ACC112 (cell line): ENCODE measurements at regions not wholly inside any gene's neighbourhood (a gene's known extent, or its start where the extent isn't known, plus 50 kb on each side); places are given as distances from the start of the nearest gene placed in this dataset.

Source experiments
- H2AFZ ChIP-seq: fragments of 200-600 bp; sonication (generic); one replicate; pipeline ENCODE4 v1.6.0; 2017; ENCODE audit warnings: antibody characterized with exemption, low read length; ENCODE audit not compliant: unreplicated experiment
- H3K27ac ChIP-seq: fragments of 200-600 bp; sonication (generic); 2 replicates; pipeline ENCODE4 v1.5.1; 2014; ENCODE audit warnings: low read depth, mild to moderate bottlenecking, antibody characterized with exemption, low read length, moderate library complexity
- H3K27me3 ChIP-seq: fragments of 200-600 bp; sonication (generic); 2 replicates; pipeline ENCODE4 v1.6.1; 2014; ENCODE audit warnings: mild to moderate bottlenecking, antibody characterized with exemption, low read length, moderate library complexity, mixed read lengths; ENCODE audit not compliant: insufficient read depth
- H3K36me3 ChIP-seq: fragments of 200-600 bp; sonication (generic); 2 replicates; pipeline ENCODE4 v1.6.1; 2016; ENCODE audit warnings: mild to moderate bottlenecking, antibody characterized with exemption, low read length, moderate library complexity, mixed read lengths; ENCODE audit not compliant: insufficient read depth
- H3K4me1 ChIP-seq: fragments of 200-600 bp; sonication (generic); one replicate; pipeline ENCODE4 v1.6.1; 2016; ENCODE audit warnings: low read length, mixed read lengths; ENCODE audit not compliant: insufficient read depth, unreplicated experiment, control insufficient read depth
- H3K4me3 ChIP-seq: fragments of 200-600 bp; sonication (generic); 2 replicates; pipeline ENCODE4 v1.5.1; 2014; ENCODE audit warnings: mild to moderate bottlenecking, low read depth, low read length
- H3K79me2 ChIP-seq: fragments of 200-600 bp; sonication (generic); one replicate; pipeline ENCODE4 v1.6.0; 2016; ENCODE audit warnings: low read length; ENCODE audit not compliant: control insufficient read depth, unreplicated experiment, insufficient read depth

DNA sequence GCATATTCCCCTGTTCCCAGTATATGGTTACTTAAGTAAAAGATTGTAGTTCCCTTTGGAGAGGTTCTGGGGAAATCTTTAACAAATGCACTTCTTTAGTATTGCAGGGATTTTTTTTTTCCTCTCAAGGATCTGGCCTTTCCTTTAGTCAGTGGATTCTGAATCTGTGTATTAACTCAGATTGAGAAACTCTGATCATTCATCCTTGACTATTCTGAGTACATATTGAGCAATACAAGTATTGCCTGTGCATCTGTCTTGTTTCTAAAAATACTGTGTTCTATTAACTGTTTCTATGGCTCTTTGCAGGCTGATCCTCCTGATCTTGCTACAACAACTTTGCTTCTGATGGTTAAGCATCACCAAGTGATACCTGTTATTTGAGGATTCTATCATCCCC lies 67.8 kb upstream of the FGGY start:
- no peaks in the 10 kb centered on the region for H3K36me3 ChIP-seq
- H3K27ac ChIP-seq = no peak overlapping the region
- no peaks in the 10 kb centered on the region for H3K79me2 ChIP-seq
- no peak overlapping the region for H2AFZ ChIP-seq
- no peak overlapping the region for H3K4me3 ChIP-seq
- no peaks in the 10 kb centered on the region for H3K27me3 ChIP-seq
- H3K4me1 ChIP-seq = peaks cover 4% of the 10 kb centered on the region

DNA sequence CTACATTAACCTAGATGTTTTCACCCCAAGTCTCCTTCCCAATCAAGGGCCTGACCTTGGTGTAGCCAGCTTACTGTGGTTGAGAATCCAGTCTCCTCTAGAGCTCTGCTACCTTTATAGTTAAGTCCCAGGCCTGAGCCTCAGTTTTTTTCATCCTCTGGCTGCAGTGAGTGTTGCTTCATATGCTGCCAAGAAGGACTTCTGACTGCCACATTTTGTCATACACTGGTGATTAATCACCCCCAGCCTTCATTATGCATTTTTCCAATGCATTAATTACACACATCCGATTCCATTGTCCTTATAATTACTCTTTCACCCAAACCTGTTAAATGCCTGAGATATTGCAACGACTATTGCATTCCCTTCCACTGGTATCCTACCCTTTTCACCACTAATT lies 66.3 kb upstream of the FGGY start:
- Histone ChIP-seq H3K4me1 (peaks cover 4% of the 10 kb centered on the region), H3K27me3 (no peaks in the 10 kb centered on the region), H3K36me3 (no peaks in the 10 kb centered on the region), H3K27ac (no peak overlapping the region), H3K4me3 (no peak overlapping the region), H3K79me2 (no peaks in the 10 kb centered on the region), H2AFZ (no peak overlapping the region)

DNA sequence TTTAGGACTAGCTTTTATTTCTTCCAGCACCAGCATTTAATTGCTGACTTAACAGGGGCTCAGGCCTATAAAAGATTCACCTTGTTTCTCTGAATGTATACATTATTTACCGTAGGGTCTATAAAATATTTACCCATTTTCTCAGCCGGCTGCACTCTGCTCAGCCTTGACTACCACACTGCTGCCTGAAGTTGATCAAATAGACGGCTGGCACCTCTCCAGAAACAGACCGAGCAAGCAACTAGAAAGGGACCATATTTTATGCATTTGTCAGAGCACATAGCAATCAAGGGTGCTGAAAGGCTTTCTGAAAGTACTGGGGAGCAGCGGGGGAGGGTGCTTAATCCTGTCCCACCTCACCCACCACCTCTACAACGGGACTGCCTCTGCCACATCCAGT lies 64.7 kb upstream of the FGGY start:
- Histone ChIP-seq H3K27ac (no peak overlapping the region), H3K79me2 (no peaks in the 10 kb centered on the region), H2AFZ (no peak overlapping the region), H3K4me1 (peaks cover 4% of the 10 kb centered on the region), H3K4me3 (no peak overlapping the region), H3K36me3 (no peaks in the 10 kb centered on the region), H3K27me3 (no peaks in the 10 kb centered on the region)

DNA sequence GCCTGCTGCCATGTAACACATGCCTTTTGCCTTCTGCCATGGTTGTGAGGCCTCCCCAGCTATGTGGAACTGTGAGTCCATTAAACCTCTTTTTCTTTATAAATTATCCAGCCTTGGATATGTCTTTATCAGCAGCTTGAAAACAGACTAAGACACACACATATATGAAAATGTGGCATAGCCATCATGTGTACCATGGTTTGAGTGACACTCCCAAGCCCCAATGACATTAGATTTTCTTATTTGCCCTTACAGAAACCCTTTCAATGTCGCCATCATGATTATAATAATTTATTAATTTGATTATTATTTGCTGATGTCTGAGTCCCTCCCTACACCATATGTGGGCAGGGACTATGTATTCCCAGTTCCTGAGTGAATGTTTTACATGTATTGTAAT lies 63.5 kb upstream of the FGGY start:
- H3K79me2 ChIP-seq = no peaks in the 10 kb centered on the region
- no peaks in the 10 kb centered on the region for H3K36me3 ChIP-seq
- no peak overlapping the region for H3K4me3 ChIP-seq
- H3K4me1 ChIP-seq = peaks cover 4% of the 10 kb centered on the region
- no peak overlapping the region for H3K27ac ChIP-seq
- no peak overlapping the region for H2AFZ ChIP-seq
- H3K27me3 ChIP-seq = no peaks in the 10 kb centered on the region

DNA sequence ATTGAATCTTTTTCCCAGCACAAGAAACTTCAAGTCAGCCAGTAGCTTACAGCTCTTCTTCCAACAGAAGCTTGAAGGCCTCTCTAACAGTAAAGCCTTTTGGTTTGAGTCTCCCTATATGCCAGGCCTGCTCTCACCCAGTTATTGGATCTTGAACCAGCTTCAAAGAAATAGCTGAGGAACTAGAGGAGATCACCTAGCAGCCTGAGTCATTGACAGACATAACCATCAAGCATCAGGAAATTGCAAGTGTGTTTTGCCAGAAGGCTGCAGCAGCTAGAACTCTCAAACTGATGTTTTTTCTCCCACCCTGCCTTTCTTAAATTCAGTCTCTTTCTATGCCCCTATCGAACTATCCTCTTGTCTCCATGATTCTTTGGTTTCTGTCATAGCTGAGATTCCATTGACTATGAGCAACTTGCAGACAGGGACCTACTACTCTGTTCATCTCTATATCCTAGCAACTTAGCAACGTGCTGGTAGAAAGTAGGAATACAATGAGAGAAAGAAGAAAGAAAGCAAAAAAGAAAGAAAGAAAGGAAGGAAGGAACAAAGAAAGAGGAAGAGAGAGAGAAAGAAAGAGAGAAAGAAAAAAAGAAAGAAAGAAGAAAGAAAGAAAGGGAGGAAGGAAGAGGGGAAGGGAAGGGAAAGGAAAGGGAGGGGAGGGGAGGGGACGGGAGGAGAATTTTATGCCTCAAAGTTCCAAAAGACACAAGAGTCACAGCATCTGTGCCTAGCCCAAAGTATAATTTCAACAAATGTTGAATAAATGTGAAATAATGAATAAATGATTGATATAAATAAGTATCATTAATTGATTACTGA lies 60.0 kb upstream of the FGGY start:
- Histone ChIP-seq H3K27me3 (no peaks in the 10 kb centered on the region), H3K27ac (no peak overlapping the region), H3K36me3 (no peaks in the 10 kb centered on the region), H2AFZ (peak overlapping the region; percentile 31), H3K4me3 (no peak overlapping the region), H3K4me1 (no peaks in the 10 kb centered on the region), H3K79me2 (no peaks in the 10 kb centered on the region)

DNA sequence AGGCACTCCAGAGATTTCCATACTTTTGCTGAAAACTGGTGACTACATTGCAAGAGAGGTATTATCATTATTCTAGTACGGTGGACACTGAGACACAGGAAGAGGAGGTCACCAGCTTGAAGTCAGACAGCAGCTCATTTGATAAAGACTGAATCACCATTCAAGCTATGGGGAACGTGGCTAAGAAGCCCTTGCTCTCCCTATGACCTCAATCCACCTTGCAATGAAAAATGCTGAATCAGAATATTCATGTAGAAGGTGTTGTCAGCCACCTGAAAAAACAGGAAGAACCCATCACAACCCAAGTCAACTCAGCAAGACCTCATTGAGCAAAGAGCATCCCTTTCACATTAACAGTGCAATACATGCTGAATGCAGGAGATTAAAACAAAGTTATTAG lies 59.0 kb upstream of the FGGY start:
- H3K27me3 ChIP-seq = no peaks in the 10 kb centered on the region
- H3K4me3 ChIP-seq = no peak overlapping the region
- no peak overlapping the region for H2AFZ ChIP-seq
- H3K36me3 ChIP-seq = no peaks in the 10 kb centered on the region
- no peaks in the 10 kb centered on the region for H3K79me2 ChIP-seq
- no peak overlapping the region for H3K27ac ChIP-seq
- H3K4me1 ChIP-seq = no peaks in the 10 kb centered on the region

DNA sequence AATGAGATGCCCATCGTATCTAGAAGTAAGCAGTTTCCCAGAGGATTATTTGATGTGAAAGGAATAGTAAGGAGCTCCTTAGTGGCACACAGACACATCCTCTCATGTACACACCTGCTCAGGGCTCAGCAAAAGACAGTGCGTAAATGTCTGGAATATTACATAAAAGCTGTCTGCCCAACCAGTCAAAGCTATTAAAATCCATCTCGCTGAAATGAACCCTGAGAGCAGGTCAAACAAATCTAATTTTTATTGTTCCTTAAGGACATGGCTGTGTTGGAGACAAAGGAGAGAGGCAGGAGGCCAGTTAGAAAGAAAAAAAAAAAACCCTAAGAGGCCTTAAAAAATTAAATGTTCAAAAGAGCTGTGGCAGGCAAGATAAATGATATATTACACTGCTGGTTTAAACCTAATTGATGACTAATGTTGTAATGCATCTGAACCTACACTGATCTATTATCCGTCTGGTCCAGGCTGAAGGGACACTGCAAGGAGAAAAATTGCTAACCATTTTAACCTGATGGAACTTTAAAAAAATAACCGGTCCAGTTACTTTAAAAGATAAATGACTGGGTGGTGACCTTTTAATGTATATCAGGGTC lies 58.5 kb upstream of the FGGY start:
- no peaks in the 10 kb centered on the region for H3K79me2 ChIP-seq

DNA sequence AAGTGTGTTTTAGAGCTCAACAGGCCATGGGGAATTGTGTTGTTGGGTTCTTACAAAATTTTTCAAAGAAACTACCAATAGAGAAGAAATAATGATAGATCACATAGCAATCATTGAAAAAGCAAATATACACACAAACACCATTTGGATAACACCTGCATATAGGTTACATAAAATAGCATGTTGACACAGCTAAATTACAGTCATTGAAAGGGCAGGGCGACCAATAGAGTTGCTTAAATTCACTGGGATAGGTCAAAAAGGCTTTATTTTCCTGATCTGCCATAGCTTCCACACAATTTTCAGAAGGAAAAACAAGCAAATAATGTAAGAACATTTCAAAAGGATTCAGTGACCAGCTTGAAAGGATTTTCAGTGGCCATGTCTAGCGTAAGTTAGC lies 57.9 kb upstream of the FGGY start:
- Histone ChIP-seq H3K36me3 (no peaks in the 10 kb centered on the region), H3K4me3 (no peak overlapping the region), H2AFZ (no peak overlapping the region), H3K27ac (no peak overlapping the region), H3K27me3 (no peaks in the 10 kb centered on the region), H3K79me2 (no peaks in the 10 kb centered on the region), H3K4me1 (no peaks in the 10 kb centered on the region)

More for the DNA sequence above, 58.5 kb upstream of the FGGY start:
- Histone ChIP-seq H2AFZ (no peak overlapping the region), H3K27ac (no peak overlapping the region), H3K27me3 (no peaks in the 10 kb centered on the region), H3K4me3 (no peak overlapping the region), H3K4me1 (no peaks in the 10 kb centered on the region), H3K36me3 (no peaks in the 10 kb centered on the region)

DNA sequence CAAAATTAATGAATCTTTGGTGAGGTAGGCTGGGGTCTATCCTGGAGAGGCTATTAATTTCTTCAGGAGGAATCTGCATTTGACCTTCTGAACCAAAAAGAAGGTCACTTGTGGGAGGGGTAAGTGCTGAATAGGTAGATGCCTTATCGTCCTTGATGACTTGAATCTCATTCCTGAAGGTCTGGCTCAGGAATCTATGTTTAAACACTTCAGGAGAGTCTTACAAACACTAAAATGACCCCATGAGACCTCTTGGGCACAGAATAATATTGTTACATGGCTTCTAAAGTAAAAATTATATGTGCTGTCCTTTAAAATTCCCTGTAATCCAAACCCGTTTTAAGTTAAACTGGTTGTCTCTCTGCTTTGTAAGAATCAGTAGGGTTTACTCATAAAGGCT lies 55.0 kb upstream of the FGGY start:
- Histone ChIP-seq H3K4me3 (no peak overlapping the region), H3K4me1 (no peaks in the 10 kb centered on the region), H3K79me2 (no peaks in the 10 kb centered on the region), H3K27ac (no peak overlapping the region), H3K27me3 (no peaks in the 10 kb centered on the region), H3K36me3 (no peaks in the 10 kb centered on the region), H2AFZ (no peak overlapping the region)

DNA sequence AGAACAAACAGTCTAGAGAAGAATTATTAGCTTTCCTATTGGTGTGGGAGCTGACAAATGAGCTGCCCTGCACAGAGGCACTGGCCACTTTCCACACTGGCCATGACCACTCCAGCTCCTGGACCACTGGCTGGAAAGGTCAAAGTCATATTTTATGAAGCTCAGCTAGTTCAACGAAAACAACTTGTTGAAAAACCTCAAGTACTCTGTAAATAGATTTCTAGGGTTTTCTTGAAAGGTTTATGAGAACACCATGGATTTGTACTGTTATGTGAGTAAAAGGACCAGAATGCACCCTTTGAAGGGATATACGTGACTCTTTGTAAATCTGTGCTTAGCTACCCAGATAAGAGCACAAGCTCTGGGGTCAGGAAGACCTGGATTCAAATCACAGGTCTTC lies 54.5 kb upstream of the FGGY start:
- H3K27ac ChIP-seq = no peak overlapping the region
- H3K4me3 ChIP-seq = no peak overlapping the region
- no peaks in the 10 kb centered on the region for H3K27me3 ChIP-seq
- no peaks in the 10 kb centered on the region for H3K4me1 ChIP-seq
- no peaks in the 10 kb centered on the region for H3K79me2 ChIP-seq
- H3K36me3 ChIP-seq = no peaks in the 10 kb centered on the region
- no peak overlapping the region for H2AFZ ChIP-seq

DNA sequence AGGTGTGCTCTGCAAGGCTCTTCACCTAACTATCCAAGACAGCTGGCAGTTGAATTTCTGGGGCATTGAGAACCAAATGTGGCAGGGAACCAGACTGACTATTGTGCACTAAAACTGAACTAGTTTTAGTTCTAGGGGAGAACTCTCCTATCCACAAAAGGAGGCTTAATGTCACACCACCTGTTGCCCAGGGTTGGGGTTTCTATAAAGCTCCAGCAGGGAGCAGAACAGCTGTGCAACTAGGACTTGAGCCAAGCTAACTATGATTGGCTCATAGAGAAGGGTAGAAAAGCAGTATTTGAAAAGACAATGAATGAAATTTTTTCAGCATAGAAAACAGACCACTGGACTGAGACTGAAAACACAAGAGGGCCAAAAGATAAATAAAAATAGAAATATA lies 53.3 kb upstream of the FGGY start:
- no peak overlapping the region for H2AFZ ChIP-seq
- H3K27me3 ChIP-seq = no peaks in the 10 kb centered on the region
- H3K4me1 ChIP-seq = no peaks in the 10 kb centered on the region
- no peak overlapping the region for H3K4me3 ChIP-seq
- no peaks in the 10 kb centered on the region for H3K79me2 ChIP-seq
- no peak overlapping the region for H3K27ac ChIP-seq
- H3K36me3 ChIP-seq = no peaks in the 10 kb centered on the region
